Uterus (tissue), 2 donors: ENCODE measurements at regions not wholly inside any gene's neighbourhood (a gene's known extent, or its start where the extent isn't known, plus 50 kb on each side); places are given as distances from the start of the nearest gene placed in this dataset.

Source experiments
- POLR2A ChIP-seq, 2 donors: fragments of 450-650 bp; IDR thresholded peaks; one replicate each; pipeline ENCODE4 v1.6.1; 2016; ENCODE audit warnings: antibody characterized with exemption in 2 of 2, mild to moderate bottlenecking in 1 of 2, moderate library complexity in 1 of 2
- TF ChIP-seq, protein P1 (sequence below), 4 experiments: fragments of 200-600 bp in 2 of 4; fragments of 450-650 bp in 2 of 4; sonication (generic) in 2 of 4; IDR thresholded peaks; one replicate each; pipeline ENCODE4 v1.5.1; 2016 to 2019; ENCODE audit warnings: antibody characterized with exemption in 4 of 4, mild to moderate bottlenecking in 2 of 4, moderate library complexity in 1 of 4

DNA sequence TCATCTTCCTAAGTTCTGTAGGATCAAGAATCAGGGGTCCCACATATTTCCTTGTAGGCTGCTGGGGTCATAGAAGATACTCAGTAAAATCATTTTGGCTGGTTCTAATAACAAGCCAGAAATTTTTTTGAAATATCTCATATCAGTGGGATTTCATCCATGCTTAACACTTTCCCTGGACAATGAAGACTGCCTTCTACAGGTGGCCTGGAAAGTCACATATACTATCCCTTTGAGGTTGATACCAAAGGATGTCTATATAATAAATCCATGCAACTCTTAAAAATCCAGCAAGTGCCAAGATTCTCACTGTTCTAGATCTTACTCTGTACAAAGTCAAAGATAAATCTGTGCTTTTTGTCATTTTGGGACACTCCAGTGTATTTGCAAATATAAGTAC lies 225.8 kb upstream of the NEBL start:
- no peak for TF ChIP-seq POLR2A (IDR thresholded peaks at IDR 0.05)
- TF ChIP-seq, protein P1, sequence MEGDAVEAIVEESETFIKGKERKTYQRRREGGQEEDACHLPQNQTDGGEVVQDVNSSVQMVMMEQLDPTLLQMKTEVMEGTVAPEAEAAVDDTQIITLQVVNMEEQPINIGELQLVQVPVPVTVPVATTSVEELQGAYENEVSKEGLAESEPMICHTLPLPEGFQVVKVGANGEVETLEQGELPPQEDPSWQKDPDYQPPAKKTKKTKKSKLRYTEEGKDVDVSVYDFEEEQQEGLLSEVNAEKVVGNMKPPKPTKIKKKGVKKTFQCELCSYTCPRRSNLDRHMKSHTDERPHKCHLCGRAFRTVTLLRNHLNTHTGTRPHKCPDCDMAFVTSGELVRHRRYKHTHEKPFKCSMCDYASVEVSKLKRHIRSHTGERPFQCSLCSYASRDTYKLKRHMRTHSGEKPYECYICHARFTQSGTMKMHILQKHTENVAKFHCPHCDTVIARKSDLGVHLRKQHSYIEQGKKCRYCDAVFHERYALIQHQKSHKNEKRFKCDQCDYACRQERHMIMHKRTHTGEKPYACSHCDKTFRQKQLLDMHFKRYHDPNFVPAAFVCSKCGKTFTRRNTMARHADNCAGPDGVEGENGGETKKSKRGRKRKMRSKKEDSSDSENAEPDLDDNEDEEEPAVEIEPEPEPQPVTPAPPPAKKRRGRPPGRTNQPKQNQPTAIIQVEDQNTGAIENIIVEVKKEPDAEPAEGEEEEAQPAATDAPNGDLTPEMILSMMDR (IDR thresholded peaks at IDR 0.05): no peak
